Keratinocyte (primary cell): ENCODE measurements at regions not wholly inside any gene's neighbourhood (a gene's known extent, or its start where the extent isn't known, plus 50 kb on each side); places are given as distances from the start of the nearest gene placed in this dataset.

ENCODE experiments used
- CTCF ChIP-seq, 3 experiments: IDR thresholded peaks in 1 of 3; conservative IDR thresholded peaks in 1 of 3; optimal IDR thresholded peaks in 1 of 3; 2 replicates in 2 of 3; 3 replicates in 1 of 3; pipeline versions ENCODE3 to v1.5.1; 2011; ENCODE audit warnings: low read length in 3 of 3, mild to moderate bottlenecking in 3 of 3, moderate library complexity in 2 of 3, control low read depth in 1 of 3, inconsistent platforms in 1 of 3; ENCODE audit not compliant: insufficient read depth in 2 of 3; ENCODE audit errors: extremely low read depth in 1 of 3
- EZH2 ChIP-seq: IDR thresholded peaks from one replicate; pipeline ENCODE4 v1.6.1; 2012; ENCODE audit warnings: inconsistent platforms, mild to moderate bottlenecking, low read length, moderate library complexity

DNA sequence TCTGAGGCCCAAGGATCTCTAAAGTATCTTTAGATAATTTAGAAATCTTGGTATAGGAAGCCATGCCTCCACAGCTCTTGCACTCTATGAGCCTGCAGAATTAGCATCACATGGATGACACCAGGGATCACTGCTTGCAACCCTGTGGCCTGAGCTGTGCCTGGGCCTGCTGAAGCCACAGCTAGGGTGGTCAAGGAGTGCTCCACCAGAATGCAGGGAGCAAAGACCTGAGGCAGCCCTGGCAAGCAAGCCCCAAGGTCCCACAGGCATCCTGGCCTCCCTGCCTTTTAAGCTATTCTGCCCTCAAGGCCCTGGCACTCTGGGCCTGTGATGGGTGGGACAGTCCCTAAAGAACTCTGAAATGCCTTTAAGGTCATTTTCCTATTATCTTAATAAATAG lies 105.2 kb upstream of the NALF2 start:
- no peak for TF ChIP-seq CTCF (optimal IDR thresholded peaks at IDR 0.05 in 1 of 3, IDR thresholded peaks at IDR 0.05 in 1 of 3, conservative IDR thresholded peaks at IDR 0.05 in 1 of 3; ENCODE audit: extremely low read depth in 1 of 3, insufficient read depth in 2 of 3, low read length in 3 of 3)
- TF ChIP-seq EZH2: no peak
